ENCODE measurements at regions not wholly inside any gene's neighbourhood (a gene's known extent, or its start where the extent isn't known, plus 50 kb on each side); places are given as distances from the start of the nearest gene placed in this dataset.

- Histone ChIP-seq H3K23ac (ENCODE audit: insufficient read length) (no peak overlapping the region), H3K18ac (ENCODE audit: extremely low read depth, low read length) (no peak overlapping the region), H2BK120ac (replicated peaks; ENCODE audit: low read depth, low read length) (no peak overlapping the region), H3K27me3 (replicated peaks in 1 of 4; ENCODE audit: control insufficient read depth in 3 of 4, extremely low read depth in 1 of 4, insufficient read depth in 3 of 4, low read length in 3 of 4) (no peaks in the 10 kb centered on the region), H2BK12ac (ENCODE audit: low read depth, low read length) (no peak overlapping the region), H3K9ac (replicated peaks in 1 of 4; ENCODE audit: extremely low read depth in 1 of 4, low read depth in 3 of 4, low read length in 3 of 4) (no peak overlapping the region), H3K4me1 (replicated peaks in 1 of 4; ENCODE audit: control insufficient read depth in 3 of 4, insufficient read depth in 4 of 4, low read length in 3 of 4) (peaks cover 3 to 12% (median 8%) of the 10 kb centered on the region in 4 experiments; a peak in 4 of 7 replicates), H4K20me1 (replicated peaks in 1 of 2; ENCODE audit: control insufficient read depth in 1 of 2, insufficient read depth in 2 of 2, low read length in 2 of 2) (peaks cover 0 to 2% of the 10 kb centered on the region in 2 experiments), H2BK5ac (ENCODE audit: low read depth, low read length) (no peak overlapping the region), H4K8ac (ENCODE audit: extremely low read depth, insufficient read depth, low read length) (no peak overlapping the region), H3K36me3 (ENCODE audit: control insufficient read depth in 2 of 4, insufficient read depth in 4 of 4, low read length in 3 of 4) (no peaks in the 10 kb centered on the region), H3K4ac (replicated peaks; ENCODE audit: insufficient read length, low read depth, low read length) (no peak overlapping the region), H3K56ac (replicated peaks; ENCODE audit: insufficient read length, low read depth, low read length) (no peak overlapping the region), H3K14ac (ENCODE audit: insufficient read length) (no peak overlapping the region), H2BK15ac (ENCODE audit: low read length) (no peak overlapping the region), H3K4me3 (ENCODE audit: extremely low read depth in 1 of 4, insufficient read depth in 2 of 4, low read depth in 3 of 4, low read length in 4 of 4) (no peak overlapping the region), H3K4me2 (ENCODE audit: insufficient read depth in 1 of 2, low read depth in 2 of 2, low read length in 2 of 2) (no peak overlapping the region), H3K27ac (ENCODE audit: low read depth, low read length) (no peak overlapping the region), H2AFZ (ENCODE audit: low read length) (no peak overlapping the region), H3K79me2 (ENCODE audit: control insufficient read depth in 1 of 2, insufficient read depth in 2 of 2, low read length in 2 of 2) (no peaks in the 10 kb centered on the region), H4K5ac (ENCODE audit: insufficient read length, low read depth, low read length) (no peak overlapping the region), H3K79me1 (ENCODE audit: low read depth, low read length) (no peaks in the 10 kb centered on the region), H3K23me2 (ENCODE audit: low read depth, low read length) (no peaks in the 10 kb centered on the region; the same call in 1 of the 2 replicates), H3K9me3 (ENCODE audit: insufficient read depth in 2 of 2, low read depth in 1 of 2, low read length in 1 of 2) (no peaks in the 10 kb centered on the region), H2AK5ac (ENCODE audit: low read depth, low read length) (no peak overlapping the region), H4K91ac (replicated peaks; ENCODE audit: insufficient read length, low read length) (no peak overlapping the region), H2BK20ac (ENCODE audit: low read length) (no peak overlapping the region)
- 81% methylated on average over 3 of the region's 3 CpGs; no CpG with 5 or more reads in 1 of the 2 experiments for WGBS, 2 experiments (ENCODE audit: extremely low coverage in 1 of 2, insufficient coverage in 1 of 2, insufficient read length in 1 of 2, insufficient replicate concordance in 2 of 2, low coverage in 1 of 2, low lambda C conversion rate in 2 of 2, missing lambda C conversion rate in 1 of 2)
- POLR2A ChIA-PET (ENCODE audit: partially characterized antibody): no interaction called here
- DNase-seq (ENCODE audit: low read depth in 1 of 2, low spot score in 2 of 2) (no peak), FAIRE-seq (no peak)
- no peak for TF ChIP-seq SIX5 (IDR thresholded peaks at IDR 0.05; ENCODE audit: low read depth, low read length)
- TF ChIP-seq CREB1 (IDR thresholded peaks at IDR 0.05): no peak
- no peak for TF ChIP-seq RBBP5 (IDR thresholded peaks at IDR 0.05; ENCODE audit: borderline replicate concordance, low read depth, low read length)
- no peak for TF ChIP-seq SAP30 (IDR thresholded peaks at IDR 0.05; ENCODE audit: insufficient read depth, insufficient replicate concordance, low read length)
- TF ChIP-seq TAF1 (IDR thresholded peaks at IDR 0.05; ENCODE audit: low read depth, low read length): no peak
- no peak for TF ChIP-seq POU5F1 (IDR thresholded peaks at IDR 0.05; ENCODE audit: low read depth, low read length)
- TF ChIP-seq BRCA1 (IDR thresholded peaks at IDR 0.05; ENCODE audit: low read depth, low read length): no peak
- TF ChIP-seq SIN3A (conservative IDR thresholded peaks at IDR 0.05 in 1 of 2, IDR thresholded peaks at IDR 0.05 in 1 of 2; ENCODE audit: low read depth in 1 of 2, low read length in 2 of 2): no peak
- TF ChIP-seq SP1 (IDR thresholded peaks at IDR 0.05; ENCODE audit: low read depth, low read length): no peak
- CTCF ChIA-PET (ENCODE audit: partially characterized antibody): interaction anchor here (0.9 to 2.5 kb wide), 5 partner anchors 10 to 53 kb away, joined by 3 to 12 read pairs (median 6); no protein-coding TSS in a partner anchor
Observed at GRCh38 chr10:123611243-123611642, 54.9 kb upstream of the GPR26 start.

Measured in H1 (cell line).